ENCODE measurements at regions not wholly inside any gene's neighbourhood (a gene's known extent, or its start where the extent isn't known, plus 50 kb on each side); places are given as distances from the start of the nearest gene placed in this dataset.

- no peak for FAIRE-seq
- TF ChIP-seq CTCF (IDR thresholded peaks at IDR 0.05; ENCODE audit: insufficient read depth, missing control alignments), result no peak
- no peak for DNase-seq (ENCODE audit: insufficient read length, low spot score)
Observed at GRCh38 chr5:38207343-38207742, 51.0 kb upstream of the EGFLAM start.

DNA sequence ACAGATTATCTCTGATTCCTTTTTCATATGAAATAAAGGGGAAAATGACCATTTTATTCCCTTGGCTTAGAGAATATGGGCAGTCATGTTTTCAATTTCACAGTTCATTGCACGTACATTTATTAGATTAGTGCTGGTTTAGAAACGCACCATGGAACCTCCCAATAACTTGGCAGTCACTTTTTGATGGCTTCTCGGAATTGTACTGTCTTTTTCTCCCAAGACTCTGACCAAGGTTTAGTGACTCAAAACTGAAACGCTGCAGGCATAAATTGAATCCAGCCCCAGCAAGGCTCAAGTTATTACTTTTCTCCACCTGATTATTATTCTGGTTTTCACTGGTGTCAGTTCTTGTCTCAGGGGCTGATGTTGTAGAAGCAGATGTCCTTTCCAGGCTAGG is 55.6 kb upstream of the EGFLAM start:
- TF ChIP-seq CTCF (IDR thresholded peaks at IDR 0.05; ENCODE audit: insufficient read depth, missing control alignments), result no peak
- DNase-seq (ENCODE audit: insufficient read length, low spot score), result no peak
- FAIRE-seq, result no peak

DNA sequence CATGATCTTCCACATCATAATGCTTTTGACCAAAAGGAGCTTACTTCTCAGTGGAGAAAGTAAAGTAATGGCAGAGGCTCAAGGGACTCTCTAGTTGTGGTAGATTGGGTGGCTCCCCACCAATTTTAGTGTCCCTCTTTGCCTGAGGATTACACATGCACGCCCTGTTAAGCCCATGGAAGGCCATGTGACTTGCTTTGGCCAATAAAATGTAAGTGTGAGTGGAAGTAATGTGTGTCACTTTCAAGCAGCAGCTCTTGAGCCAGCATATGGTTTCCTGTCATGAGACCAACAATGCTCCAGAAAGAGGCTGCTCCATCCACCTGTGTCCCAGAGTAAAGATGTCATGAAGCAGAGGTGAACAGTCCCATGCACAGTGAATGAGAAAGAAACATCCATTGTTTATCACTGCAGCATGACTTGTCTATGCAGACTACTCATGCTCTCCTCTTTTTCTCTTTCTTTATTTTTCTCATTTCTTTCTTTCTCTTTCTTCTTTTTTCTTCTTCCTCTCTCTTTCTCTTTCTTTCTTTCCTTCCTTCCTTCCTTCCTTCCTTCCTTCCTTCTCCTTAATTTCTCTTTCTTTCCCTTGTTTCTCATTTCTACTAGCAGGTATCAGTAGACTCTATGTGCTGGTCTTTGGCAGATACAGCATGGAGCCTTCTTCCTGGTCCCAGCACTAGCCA is 57.3 kb upstream of the EGFLAM start:
- no peak for TF ChIP-seq CTCF (IDR thresholded peaks at IDR 0.05; ENCODE audit: insufficient read depth, missing control alignments)
- FAIRE-seq, result no peak
- no peak for DNase-seq (ENCODE audit: insufficient read length, low spot score)

GRCh38 chr5:38197118-38197517 is 61.2 kb upstream of the EGFLAM start:
- DNase-seq (ENCODE audit: insufficient read length, low spot score) (no peak), FAIRE-seq (no peak)
- TF ChIP-seq CTCF (IDR thresholded peaks at IDR 0.05; ENCODE audit: insufficient read depth, missing control alignments), result no peak

DNA sequence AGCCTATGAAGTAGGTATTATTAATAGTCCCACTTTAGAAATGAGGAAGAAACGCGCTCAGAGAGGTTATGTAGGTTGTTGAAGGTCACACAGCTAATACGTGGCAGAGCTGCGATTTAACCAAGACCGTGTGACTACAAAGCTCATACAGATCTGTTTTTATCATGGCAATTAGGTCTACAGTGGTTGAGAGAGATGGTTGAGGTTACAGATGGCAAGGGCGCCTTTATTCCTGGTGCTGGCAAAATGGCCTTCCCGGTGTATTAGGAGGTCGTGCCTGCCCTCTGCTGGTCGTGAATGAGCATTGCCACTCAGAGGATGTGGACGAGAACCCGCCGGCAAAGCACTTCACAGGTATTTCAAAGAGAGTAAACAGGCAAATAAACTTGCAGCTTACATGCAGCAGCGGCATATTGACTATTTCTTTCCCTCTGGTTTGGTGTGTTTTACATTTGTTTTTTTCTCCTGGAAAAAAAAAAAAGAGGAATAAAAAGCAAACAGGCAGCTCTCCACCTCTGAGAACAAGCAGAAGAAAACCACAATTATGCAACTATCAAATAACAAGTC is 65.3 kb upstream of the EGFLAM start:
- peak; percentile 32 for FAIRE-seq
- peak; percentile 97 for TF ChIP-seq CTCF (IDR thresholded peaks at IDR 0.05; ENCODE audit: insufficient read depth, missing control alignments)
- peak; percentile 41 for DNase-seq (ENCODE audit: insufficient read length, low spot score)

DNA sequence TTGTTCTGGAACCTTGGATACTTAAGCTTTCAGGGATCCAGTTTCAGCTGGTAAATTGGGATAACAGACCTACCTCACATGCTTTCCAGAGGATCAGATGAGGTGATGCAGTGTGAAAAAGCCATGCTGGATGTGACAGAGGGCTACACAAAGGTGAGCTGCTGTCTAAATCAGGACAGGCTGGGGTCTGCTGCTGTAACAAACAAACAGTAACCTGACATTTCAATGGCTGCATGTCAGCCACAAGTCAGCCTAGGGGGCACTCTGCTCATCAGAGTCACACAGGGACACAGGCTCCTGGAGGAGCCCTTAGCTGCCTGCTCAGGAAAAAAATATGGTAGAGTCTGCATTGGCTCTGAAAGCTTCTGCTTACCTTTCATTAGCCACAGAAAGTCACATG is 66.7 kb upstream of the EGFLAM start:
- no peak for FAIRE-seq
- no peak for DNase-seq (ENCODE audit: insufficient read length, low spot score)
- no peak for TF ChIP-seq CTCF (IDR thresholded peaks at IDR 0.05; ENCODE audit: insufficient read depth, missing control alignments)

DNA sequence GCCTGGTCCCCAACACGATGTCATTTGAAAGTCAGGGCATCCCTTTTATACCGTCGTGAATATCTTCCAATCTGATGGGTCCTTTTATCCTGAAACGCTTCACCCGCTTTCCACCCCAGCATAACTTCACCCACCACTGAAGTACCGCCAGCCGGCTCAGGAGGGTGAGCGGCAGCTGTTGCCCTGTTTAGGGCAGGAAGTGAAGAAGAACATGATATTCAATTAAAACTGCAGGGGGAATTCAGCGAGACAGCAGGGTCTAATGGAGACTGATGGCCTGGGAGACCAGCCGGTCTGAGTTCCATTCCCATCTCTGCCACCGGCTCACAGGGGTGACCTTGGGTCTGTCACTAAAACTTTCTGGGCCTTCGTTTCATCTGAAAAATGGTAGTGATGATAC is 68.2 kb upstream of the EGFLAM start:
- TF ChIP-seq CTCF (IDR thresholded peaks at IDR 0.05; ENCODE audit: insufficient read depth, missing control alignments), result no peak
- FAIRE-seq (no peak), DNase-seq (ENCODE audit: insufficient read length, low spot score) (no peak)

Measured in D721Med (cell line).